ENCODE measurements at regions not wholly inside any gene's neighbourhood (a gene's known extent, or its start where the extent isn't known, plus 50 kb on each side); places are given as distances from the start of the nearest gene placed in this dataset.

GRCh38 chr7:138299066-138299465 lies 161.0 kb upstream of the TRIM24 start:
- DNase-seq (ENCODE audit: low read depth), result no peak
- Histone ChIP-seq H3K4me3 (ENCODE audit: low read depth, low read length) (no peak overlapping the region), H3K27me3 (ENCODE audit: control insufficient read depth, insufficient read depth, low read length) (no peaks in the 10 kb centered on the region), H3K36me3 (ENCODE audit: control insufficient read depth, insufficient read depth, low read length) (no peaks in the 10 kb centered on the region)
- no peak for TF ChIP-seq CTCF (IDR thresholded peaks at IDR 0.05; ENCODE audit: insufficient read depth, low read length, poor library complexity, severe bottlenecking)

DNA sequence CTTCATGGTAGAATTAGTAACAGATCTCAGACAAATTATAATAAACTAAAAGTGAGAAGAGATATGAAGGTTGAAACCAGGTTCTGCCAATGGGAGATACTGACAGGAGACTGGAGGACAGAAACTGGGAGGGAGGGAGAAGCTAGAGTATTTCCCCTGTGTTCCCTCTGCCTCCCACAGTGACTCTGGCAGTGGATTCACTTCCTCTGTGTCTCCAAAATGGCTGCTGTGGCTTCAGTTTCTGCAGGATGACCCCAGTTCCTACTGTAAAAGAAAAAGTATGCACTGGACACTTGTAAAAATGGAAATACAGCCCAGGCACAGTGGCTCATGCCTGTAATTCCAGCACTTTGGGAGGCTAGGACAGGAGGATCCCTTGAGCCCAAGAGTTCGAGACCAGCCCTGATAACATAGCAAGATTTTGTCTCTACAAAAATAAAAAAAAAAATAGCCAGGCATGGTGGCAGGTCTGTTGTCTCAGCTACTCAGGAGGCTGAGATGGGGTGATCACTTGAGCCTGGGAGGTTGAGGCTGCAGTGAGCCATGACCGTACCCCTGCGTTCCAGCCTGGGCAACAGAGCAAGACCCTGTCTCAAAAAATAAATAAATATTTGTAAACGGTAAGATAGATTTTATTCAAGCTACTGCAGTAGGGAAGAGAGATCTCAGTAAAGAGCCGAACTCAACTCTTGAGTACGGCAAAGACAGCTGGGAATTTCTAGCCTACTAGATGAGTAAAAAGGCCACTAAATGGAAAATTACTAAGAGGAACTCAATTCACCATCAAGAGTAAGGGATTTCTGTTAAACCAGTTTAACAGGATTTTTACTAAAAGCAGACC lies 156.6 kb upstream of the TRIM24 start:
- Histone ChIP-seq H3K36me3 (ENCODE audit: control insufficient read depth, insufficient read depth, low read length) (no peaks in the 10 kb centered on the region), H3K4me3 (ENCODE audit: low read depth, low read length) (no peak overlapping the region), H3K27me3 (ENCODE audit: control insufficient read depth, insufficient read depth, low read length) (no peaks in the 10 kb centered on the region)
- no peak for TF ChIP-seq CTCF (IDR thresholded peaks at IDR 0.05; ENCODE audit: insufficient read depth, low read length, poor library complexity, severe bottlenecking)
- DNase-seq (ENCODE audit: low read depth), result no peak

DNA sequence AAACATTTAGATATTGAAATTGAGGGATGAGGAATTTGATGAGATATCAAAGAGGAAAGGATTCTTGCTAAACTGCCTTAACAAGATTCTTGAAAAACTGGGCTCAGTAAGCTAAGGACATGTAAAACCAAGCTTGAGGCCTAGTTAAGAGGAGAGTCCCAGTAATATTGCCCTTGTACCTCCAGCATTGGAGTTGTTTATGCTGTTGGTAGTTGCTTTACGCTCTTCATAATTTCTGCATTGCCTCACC lies 156.1 kb upstream of the TRIM24 start:
- Histone ChIP-seq H3K4me3 (ENCODE audit: low read depth, low read length) (no peak overlapping the region), H3K36me3 (ENCODE audit: control insufficient read depth, insufficient read depth, low read length) (no peaks in the 10 kb centered on the region), H3K27me3 (ENCODE audit: control insufficient read depth, insufficient read depth, low read length) (no peaks in the 10 kb centered on the region)
- TF ChIP-seq CTCF (IDR thresholded peaks at IDR 0.05; ENCODE audit: insufficient read depth, low read length, poor library complexity, severe bottlenecking), result no peak
- no peak for DNase-seq (ENCODE audit: low read depth)

DNA sequence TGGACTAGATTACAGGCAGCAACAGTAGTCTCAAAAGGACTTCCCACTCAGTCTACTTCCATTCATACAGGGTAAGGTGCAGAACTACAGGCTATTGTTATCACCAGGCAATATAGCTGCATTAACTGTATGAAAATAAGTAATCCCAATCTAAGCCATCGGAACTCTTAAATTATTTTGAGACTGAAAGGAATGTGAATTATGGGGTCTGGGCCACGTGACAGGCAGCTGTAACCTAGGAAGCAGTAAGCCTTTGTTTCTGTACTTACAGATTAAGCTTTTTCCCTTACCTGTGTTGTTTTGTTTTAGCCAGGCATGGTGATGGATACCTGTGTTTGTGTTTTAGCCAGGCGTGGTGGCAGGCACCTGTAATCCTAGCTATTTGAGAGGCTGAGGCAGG lies 152.4 kb upstream of the TRIM24 start:
- Histone ChIP-seq H3K27me3 (ENCODE audit: control insufficient read depth, insufficient read depth, low read length) (no peaks in the 10 kb centered on the region), H3K4me3 (ENCODE audit: low read depth, low read length) (no peak overlapping the region), H3K36me3 (ENCODE audit: control insufficient read depth, insufficient read depth, low read length) (no peaks in the 10 kb centered on the region)
- DNase-seq (ENCODE audit: low read depth), result no peak
- no peak for TF ChIP-seq CTCF (IDR thresholded peaks at IDR 0.05; ENCODE audit: insufficient read depth, low read length, poor library complexity, severe bottlenecking)

DNA sequence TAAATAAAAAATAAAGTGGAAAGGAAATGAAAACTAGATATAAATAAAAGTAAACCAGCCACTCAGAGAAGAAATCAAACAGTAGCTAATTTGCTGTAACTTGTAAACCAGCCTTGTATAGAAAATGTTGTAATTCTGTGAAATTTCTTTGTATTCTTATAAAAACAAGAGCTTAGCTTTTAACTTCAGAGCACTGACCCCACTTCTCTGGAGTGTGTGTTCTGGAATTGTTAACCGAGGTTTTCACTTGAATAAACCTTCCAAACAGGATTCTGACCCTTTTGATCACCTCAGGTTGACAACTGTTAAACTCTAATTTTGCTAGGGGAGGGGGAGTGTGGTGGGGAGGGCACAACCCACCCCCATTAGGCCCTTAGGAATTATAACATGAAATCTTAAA lies 151.9 kb upstream of the TRIM24 start:
- H3K36me3 ChIP-seq (ENCODE audit: control insufficient read depth, insufficient read depth, low read length), result no peaks in the 10 kb centered on the region
- no peak overlapping the region for H3K4me3 ChIP-seq (ENCODE audit: low read depth, low read length)
- TF ChIP-seq CTCF (IDR thresholded peaks at IDR 0.05; ENCODE audit: insufficient read depth, low read length, poor library complexity, severe bottlenecking), result no peak
- H3K27me3 ChIP-seq (ENCODE audit: control insufficient read depth, insufficient read depth, low read length), result no peaks in the 10 kb centered on the region
- DNase-seq (ENCODE audit: low read depth), result no peak

DNA sequence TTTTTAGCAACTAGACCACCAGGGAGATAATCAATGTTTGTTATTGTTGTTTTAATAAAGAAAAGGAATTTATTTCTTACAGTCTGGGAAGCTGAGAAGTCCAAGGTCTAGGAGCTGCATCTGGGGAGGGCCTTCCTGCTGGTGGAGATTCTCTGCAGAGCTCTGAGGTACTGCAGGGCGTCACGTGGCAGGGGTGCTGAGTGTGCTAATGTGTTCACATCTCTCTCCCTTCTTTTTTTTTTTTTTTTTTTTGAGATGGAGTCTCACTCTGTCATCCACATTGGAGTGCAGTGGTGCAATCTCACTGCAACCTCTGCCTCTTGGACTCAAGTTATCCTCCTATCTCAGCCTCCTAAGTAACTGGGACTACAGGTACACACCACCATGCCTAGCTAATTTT lies 150.9 kb upstream of the TRIM24 start:
- DNase-seq (ENCODE audit: low read depth), result no peak
- Histone ChIP-seq H3K27me3 (ENCODE audit: control insufficient read depth, insufficient read depth, low read length) (no peaks in the 10 kb centered on the region), H3K36me3 (ENCODE audit: control insufficient read depth, insufficient read depth, low read length) (no peaks in the 10 kb centered on the region), H3K4me3 (ENCODE audit: low read depth, low read length) (no peak overlapping the region)
- no peak for TF ChIP-seq CTCF (IDR thresholded peaks at IDR 0.05; ENCODE audit: insufficient read depth, low read length, poor library complexity, severe bottlenecking)
